GM10266 (cell line): ENCODE measurements at regions not wholly inside any gene's neighbourhood (a gene's known extent, or its start where the extent isn't known, plus 50 kb on each side); places are given as distances from the start of the nearest gene placed in this dataset.

Experiments
- DNase-seq: peaks from one replicate; pipeline ENCODE4 v3.0.0; 2012; ENCODE audit errors: extremely low spot score
- TF ChIP-seq, protein P1 (sequence below): IDR thresholded peaks from 2 replicates; pipeline ENCODE4 v1.5.1; 2012; ENCODE audit warnings: mild to moderate bottlenecking, low read depth; ENCODE audit not compliant: control insufficient read depth, insufficient read depth; ENCODE audit errors: missing control alignments

DNA sequence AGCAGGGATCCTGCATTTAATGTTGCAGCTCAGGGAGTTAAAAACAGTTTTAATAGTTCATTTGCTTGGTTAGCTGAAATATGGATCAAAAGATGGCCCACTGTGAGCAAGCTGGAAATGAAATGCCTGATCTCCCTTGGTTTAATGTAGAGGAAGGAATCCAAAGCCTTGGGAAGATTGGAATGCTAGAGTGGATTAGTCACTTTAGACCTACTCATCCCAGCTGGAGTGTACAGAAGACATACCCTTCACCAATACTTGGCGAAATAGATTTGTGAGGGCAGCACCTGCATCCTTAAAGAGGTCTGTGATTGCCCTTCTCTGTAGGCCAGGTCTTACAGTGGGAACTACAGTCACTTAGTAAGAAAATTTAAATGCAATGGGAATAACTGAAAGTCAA is 58.0 kb upstream of the KRAS start:
- DNase-seq = no peak
- TF ChIP-seq, protein P1, sequence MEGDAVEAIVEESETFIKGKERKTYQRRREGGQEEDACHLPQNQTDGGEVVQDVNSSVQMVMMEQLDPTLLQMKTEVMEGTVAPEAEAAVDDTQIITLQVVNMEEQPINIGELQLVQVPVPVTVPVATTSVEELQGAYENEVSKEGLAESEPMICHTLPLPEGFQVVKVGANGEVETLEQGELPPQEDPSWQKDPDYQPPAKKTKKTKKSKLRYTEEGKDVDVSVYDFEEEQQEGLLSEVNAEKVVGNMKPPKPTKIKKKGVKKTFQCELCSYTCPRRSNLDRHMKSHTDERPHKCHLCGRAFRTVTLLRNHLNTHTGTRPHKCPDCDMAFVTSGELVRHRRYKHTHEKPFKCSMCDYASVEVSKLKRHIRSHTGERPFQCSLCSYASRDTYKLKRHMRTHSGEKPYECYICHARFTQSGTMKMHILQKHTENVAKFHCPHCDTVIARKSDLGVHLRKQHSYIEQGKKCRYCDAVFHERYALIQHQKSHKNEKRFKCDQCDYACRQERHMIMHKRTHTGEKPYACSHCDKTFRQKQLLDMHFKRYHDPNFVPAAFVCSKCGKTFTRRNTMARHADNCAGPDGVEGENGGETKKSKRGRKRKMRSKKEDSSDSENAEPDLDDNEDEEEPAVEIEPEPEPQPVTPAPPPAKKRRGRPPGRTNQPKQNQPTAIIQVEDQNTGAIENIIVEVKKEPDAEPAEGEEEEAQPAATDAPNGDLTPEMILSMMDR = no peak

DNA sequence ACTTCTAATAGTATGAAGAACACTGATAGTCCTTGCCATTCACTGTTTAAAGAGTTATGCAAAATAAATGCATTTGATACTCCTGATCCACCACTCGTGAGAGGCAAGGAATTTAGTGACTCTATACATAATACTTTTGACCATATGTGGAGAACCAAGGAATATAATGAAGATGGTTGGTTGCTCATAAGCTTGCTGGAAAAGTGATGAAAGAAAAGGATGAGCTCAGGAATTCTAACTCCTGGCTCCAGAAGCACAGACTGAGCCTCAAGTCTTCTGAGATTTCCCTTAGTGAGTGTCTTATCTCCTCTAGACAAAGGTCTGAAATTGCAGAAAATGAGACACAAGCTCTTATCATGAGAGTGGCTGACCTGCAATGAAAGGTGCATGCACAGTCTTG is 57.1 kb upstream of the KRAS start:
- TF ChIP-seq, protein P1 = no peak
- no peak for DNase-seq

DNA sequence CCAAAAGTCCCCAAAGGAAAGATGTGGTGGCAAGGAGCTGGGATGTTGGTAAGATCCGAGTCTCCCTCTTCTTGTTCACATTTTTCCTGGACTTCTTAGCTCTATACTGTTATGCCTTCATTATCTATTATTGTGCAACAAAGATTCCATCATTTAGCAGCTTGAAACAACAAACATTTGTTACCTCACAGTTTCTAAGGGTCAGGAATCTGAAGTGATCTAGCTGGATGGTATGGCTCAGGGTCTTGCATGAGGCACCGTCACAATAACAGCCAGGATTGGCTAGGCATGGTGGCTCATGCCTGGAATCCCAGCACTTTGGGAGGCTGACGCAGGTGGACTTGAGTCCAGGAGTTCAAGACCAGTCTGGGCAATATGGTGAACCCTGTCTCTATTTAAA is 51.1 kb upstream of the KRAS start:
- TF ChIP-seq, protein P1 = no peak
- DNase-seq = no peak
